Prostate gland (tissue), 2 donors: ENCODE measurements at regions not wholly inside any gene's neighbourhood (a gene's known extent, or its start where the extent isn't known, plus 50 kb on each side); places are given as distances from the start of the nearest gene placed in this dataset.

ENCODE experiments used
- DNase-seq: peaks from one replicate; pipeline ENCODE4 v3.0.0-alpha.2; 2019; ENCODE audit warnings: low spot score
- H3K27ac ChIP-seq, 2 donors: fragments of 200-600 bp; sonication (generic); 2 replicates each; pipeline ENCODE4 v1.5.1; 2017 to 2019
- H3K27me3 ChIP-seq: fragments of 200-600 bp; sonication (generic); replicated peaks from 2 replicates; pipeline ENCODE4 v1.5.1; 2019; ENCODE audit not compliant: insufficient read depth
- H3K36me3 ChIP-seq, 2 donors: fragments of 200-600 bp; sonication (generic); 1 replicate in 1 of 2; 2 replicates in 1 of 2; pipeline versions ENCODE4 v1.5.1 to v1.8.1; 2017 to 2019
- H3K4me1 ChIP-seq: fragments of 200-600 bp; sonication (generic); replicated peaks from 2 replicates; pipeline ENCODE4 v1.5.1; 2019
- H3K4me3 ChIP-seq, 2 donors: fragments of 200-600 bp; sonication (generic); 2 replicates each; pipeline ENCODE4 v1.5.1; 2017 to 2019
- H3K9me3 ChIP-seq: fragments of 200-600 bp; sonication (generic); 2 replicates; pipeline ENCODE4 v1.5.1; 2017
- POLR2A ChIP-seq: fragments of 450-650 bp; IDR thresholded peaks from one replicate; pipeline ENCODE4 v1.6.1; 2016; ENCODE audit warnings: antibody characterized with exemption, mild to moderate bottlenecking
- POLR2AphosphoS5 ChIP-seq: sonication (generic); formaldehyde crosslinking; IDR thresholded peaks from one replicate; pipeline ENCODE4 v1.6.1; 2017; ENCODE audit warnings: antibody characterized with exemption
- WGBS: methylation state at CpG from one replicate; pipeline ENCODE4 v1.1.5; 2018; 5-methylcytosine and 5-hydroxymethylcytosine counted together
- intact Hi-C: fragments of 100-400 bp; cut with DNase I; formaldehyde crosslinking; loops from one replicate; pipeline ENCODE4 v1.14.2; 2022
- TF ChIP-seq, protein P1 (sequence below), 4 experiments: fragments of 200-600 bp in 2 of 4; fragments of 450-650 bp in 2 of 4; sonication (generic) in 2 of 4; IDR thresholded peaks; 1 replicate in 3 of 4; 2 replicates in 1 of 4; pipeline ENCODE4 v1.5.1; 2016 to 2019; ENCODE audit warnings: antibody characterized with exemption in 4 of 4, mild to moderate bottlenecking in 2 of 4, moderate library complexity in 2 of 4

DNA sequence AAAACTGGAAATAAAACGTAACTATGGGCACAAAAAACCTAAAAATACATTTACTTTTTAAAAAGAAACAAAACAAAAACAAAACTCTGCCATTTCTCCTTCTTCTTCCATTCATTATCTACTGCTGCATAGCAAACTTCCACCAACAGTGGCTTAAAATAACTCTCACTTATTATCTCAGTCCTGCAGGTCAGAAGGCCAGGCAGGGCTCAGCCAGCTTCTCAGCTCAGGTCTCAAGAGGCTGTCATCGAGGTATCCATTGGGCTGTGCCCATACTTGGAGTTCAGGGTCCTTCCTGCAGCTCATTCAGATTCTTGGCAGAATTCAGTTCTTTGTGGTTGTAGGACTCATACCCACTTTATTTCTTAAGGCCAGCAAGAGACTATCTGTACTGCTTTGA lies 352.7 kb upstream of the PLD5 start:
- H3K9me3 ChIP-seq: no peaks in the 10 kb centered on the region
- H3K4me3 ChIP-seq: no peak overlapping the region
- H3K27ac ChIP-seq: no peak overlapping the region
- H3K36me3 ChIP-seq: no peaks in the 10 kb centered on the region
- WGBS: 28% methylated on average over 2 of the region's 2 CpGs
- intact Hi-C loops: no loop called here
- TF ChIP-seq POLR2AphosphoS5 (no peak), POLR2A (no peak)
- TF ChIP-seq, protein P1, sequence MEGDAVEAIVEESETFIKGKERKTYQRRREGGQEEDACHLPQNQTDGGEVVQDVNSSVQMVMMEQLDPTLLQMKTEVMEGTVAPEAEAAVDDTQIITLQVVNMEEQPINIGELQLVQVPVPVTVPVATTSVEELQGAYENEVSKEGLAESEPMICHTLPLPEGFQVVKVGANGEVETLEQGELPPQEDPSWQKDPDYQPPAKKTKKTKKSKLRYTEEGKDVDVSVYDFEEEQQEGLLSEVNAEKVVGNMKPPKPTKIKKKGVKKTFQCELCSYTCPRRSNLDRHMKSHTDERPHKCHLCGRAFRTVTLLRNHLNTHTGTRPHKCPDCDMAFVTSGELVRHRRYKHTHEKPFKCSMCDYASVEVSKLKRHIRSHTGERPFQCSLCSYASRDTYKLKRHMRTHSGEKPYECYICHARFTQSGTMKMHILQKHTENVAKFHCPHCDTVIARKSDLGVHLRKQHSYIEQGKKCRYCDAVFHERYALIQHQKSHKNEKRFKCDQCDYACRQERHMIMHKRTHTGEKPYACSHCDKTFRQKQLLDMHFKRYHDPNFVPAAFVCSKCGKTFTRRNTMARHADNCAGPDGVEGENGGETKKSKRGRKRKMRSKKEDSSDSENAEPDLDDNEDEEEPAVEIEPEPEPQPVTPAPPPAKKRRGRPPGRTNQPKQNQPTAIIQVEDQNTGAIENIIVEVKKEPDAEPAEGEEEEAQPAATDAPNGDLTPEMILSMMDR (IDR thresholded peaks at IDR 0.05): no peak
- H3K4me1 ChIP-seq: no peaks in the 10 kb centered on the region
- H3K27me3 ChIP-seq: no peaks in the 10 kb centered on the region
- no peak for DNase-seq

DNA sequence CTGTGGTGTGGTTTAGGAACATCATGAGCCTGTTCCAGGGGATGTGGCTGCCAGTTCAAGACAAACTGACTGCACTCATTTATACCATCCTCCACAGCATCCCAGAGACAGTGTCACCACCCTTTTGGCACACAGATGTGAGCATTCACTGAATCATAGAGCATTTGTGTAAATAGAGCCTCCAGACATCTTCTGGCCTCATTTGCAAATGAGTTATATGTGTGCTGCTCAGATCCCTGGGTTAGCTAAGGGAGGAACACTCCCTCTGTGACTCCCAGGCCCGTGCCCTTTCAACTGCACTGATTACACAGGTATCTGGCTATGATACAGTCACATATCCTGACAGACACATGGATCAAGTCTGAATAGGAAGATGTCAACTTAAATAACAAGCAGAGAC lies 351.5 kb upstream of the PLD5 start:
- intact Hi-C loops: no loop called here
- TF ChIP-seq POLR2A: no peak
- TF ChIP-seq, protein P1 (IDR thresholded peaks at IDR 0.05): no peak
- TF ChIP-seq POLR2AphosphoS5: no peak
- H3K36me3 ChIP-seq: no peaks in the 10 kb centered on the region
- no peak overlapping the region for H3K4me3 ChIP-seq
- no peaks in the 10 kb centered on the region for H3K4me1 ChIP-seq
- 40% methylated on average over 1 of the region's 1 CpG for WGBS
- H3K27ac ChIP-seq: no peak overlapping the region
- DNase-seq: no peak
- no peaks in the 10 kb centered on the region for H3K9me3 ChIP-seq
- no peaks in the 10 kb centered on the region for H3K27me3 ChIP-seq

DNA sequence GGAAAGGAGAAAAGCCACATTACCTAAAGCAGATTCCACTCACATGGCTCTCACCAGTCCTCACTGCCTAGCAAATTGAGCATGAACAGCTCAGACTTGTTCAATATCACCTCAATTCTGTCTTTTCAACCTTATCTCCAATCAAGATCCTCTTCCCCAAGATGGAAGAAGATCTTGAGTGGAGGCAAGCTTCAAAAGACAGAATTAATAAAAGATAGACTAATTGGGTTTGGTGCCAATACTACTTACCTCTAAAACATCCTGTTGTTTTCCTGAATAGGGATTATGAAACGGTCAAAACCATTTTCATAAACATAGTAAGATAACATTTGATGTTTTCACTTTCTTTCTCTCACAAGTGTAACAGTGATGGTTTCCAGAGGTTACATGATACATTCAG lies 349.2 kb upstream of the PLD5 start:
- 59% methylated on average over 1 of the region's 1 CpG for WGBS
- no peaks in the 10 kb centered on the region for H3K36me3 ChIP-seq

DNA sequence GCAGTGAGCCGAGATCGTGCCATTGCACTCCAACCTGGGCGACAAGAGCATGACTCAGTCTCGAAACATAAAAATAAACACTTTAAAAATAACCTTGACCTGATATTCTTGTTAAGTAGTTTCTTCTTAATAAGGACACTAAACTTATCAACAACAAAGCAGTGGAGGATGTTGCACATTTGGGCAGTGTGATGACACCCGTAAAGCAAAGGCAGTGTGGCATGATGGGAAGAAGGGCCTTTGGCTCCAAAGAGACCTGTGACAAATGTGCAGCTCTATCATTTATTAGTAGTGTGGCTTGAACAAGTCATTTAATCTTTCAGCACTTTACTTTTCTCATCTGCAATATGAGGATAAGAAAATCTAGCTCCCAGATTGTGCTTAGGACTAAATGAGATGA lies 348.0 kb upstream of the PLD5 start:
- Histone ChIP-seq H3K4me1 (no peaks in the 10 kb centered on the region), H3K9me3 (no peaks in the 10 kb centered on the region), H3K36me3 (no peaks in the 10 kb centered on the region), H3K4me3 (no peak overlapping the region), H3K27ac (no peak overlapping the region), H3K27me3 (no peaks in the 10 kb centered on the region)
- no peak for DNase-seq
- no peak for TF ChIP-seq POLR2AphosphoS5
- TF ChIP-seq, protein P1 (IDR thresholded peaks at IDR 0.05): no peak
- TF ChIP-seq POLR2A: no peak
- 88% methylated on average over 5 of the region's 5 CpGs for WGBS
- intact Hi-C loops: no loop called here

More for the DNA sequence above, 349.2 kb upstream of the PLD5 start:
- intact Hi-C loops: no loop called here
- TF ChIP-seq POLR2AphosphoS5: no peak
- TF ChIP-seq, protein P1 (IDR thresholded peaks at IDR 0.05): no peak
- TF ChIP-seq POLR2A: no peak
- Histone ChIP-seq H3K27ac (no peak overlapping the region), H3K9me3 (no peaks in the 10 kb centered on the region), H3K4me3 (no peak overlapping the region), H3K27me3 (no peaks in the 10 kb centered on the region), H3K4me1 (no peaks in the 10 kb centered on the region)
- no peak for DNase-seq

DNA sequence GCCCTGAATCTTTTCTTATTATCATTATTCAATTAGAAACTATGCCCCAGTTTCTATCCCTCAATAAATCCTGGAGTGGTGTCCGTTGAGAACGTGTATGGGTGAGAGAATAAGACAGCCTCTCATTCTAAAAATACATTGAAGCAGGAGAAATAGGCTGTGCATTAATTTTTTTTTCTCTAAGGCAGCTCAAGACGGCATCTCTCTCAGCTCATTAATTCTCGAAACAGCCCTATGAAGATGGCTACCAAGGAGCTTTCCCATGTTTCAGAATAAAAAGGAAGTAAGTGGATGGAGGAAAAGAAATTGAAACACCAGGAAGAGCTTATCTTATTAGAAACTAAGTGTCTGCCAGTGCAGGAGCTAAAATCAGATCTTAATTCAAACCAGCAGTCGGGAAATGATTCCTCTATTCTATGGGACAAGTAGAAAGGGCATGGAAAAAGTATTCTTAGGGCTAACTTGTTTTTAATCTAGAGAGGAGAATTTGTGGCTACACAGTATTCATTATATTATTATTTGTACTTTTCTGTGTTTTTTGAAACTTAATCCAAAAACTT lies 347.1 kb upstream of the PLD5 start:
- Histone ChIP-seq H3K9me3 (no peaks in the 10 kb centered on the region), H3K27me3 (no peaks in the 10 kb centered on the region), H3K27ac (no peak overlapping the region), H3K36me3 (no peaks in the 10 kb centered on the region), H3K4me3 (no peak overlapping the region), H3K4me1 (no peaks in the 10 kb centered on the region)
- TF ChIP-seq POLR2AphosphoS5 (no peak), POLR2A (no peak)
- TF ChIP-seq, protein P1 (IDR thresholded peaks at IDR 0.05): no peak
- DNase-seq: no peak
- intact Hi-C loops: no loop called here
- 65% methylated on average over 5 of the region's 5 CpGs for WGBS
